Activated B cell treated with CpG ODN at 0.5 μM for 24 hours (primary cell): ENCODE measurements at regions not wholly inside any gene's neighbourhood (a gene's known extent, or its start where the extent isn't known, plus 50 kb on each side); places are given as distances from the start of the nearest gene placed in this dataset.

Source experiments
- ATAC-seq: fragments of 200-7000 bp; cut with Tn5 transposase; one replicate; pipeline ENCODE4 v1.10.0; 2021; ENCODE audit warnings: low read depth, mild to moderate bottlenecking, moderate library complexity
- CTCF ChIA-PET: fragments of 350-600 bp; sonication (Branson Sonifier 250); formaldehyde crosslinking; loops from one replicate; lab custom pipeline; 2021; ENCODE audit warnings: antibody characterized with exemption; lab: Charles Lee
- POLR2A ChIA-PET: fragments of 350-600 bp; sonication (Branson Sonifier 250); formaldehyde crosslinking; loops from one replicate; lab custom pipeline; 2021; ENCODE audit warnings: antibody characterized with exemption; lab: Charles Lee
- DNase-seq: peaks from one replicate; pipeline ENCODE4 v3.0.0; 2022
- H3K27ac Mint-ChIP-seq: one replicate; pipeline ENCODE4 v1.8.0; 2020; ENCODE audit warnings: mixed read lengths
- H3K27me3 Mint-ChIP-seq: one replicate; pipeline ENCODE4 v1.8.0; 2021; ENCODE audit warnings: mixed read lengths
- H3K36me3 Mint-ChIP-seq: one replicate; pipeline ENCODE4 v1.8.0; 2021; ENCODE audit warnings: low read depth, mixed read lengths
- H3K4me1 Mint-ChIP-seq: one replicate; pipeline ENCODE4 v1.8.0; 2021; ENCODE audit warnings: mixed read lengths
- H3K4me3 Mint-ChIP-seq: one replicate; pipeline ENCODE4 v1.8.0; 2020; ENCODE audit warnings: mild to moderate bottlenecking, mixed read lengths
- H3K9me3 Mint-ChIP-seq: one replicate; pipeline ENCODE4 v1.8.0; 2020; ENCODE audit warnings: mixed read lengths
- intact Hi-C: fragments of 100-400 bp; cut with micrococcal nuclease; formaldehyde crosslinking; loops from one replicate; pipeline ENCODE4 v1.15.1; 2024
- TF ChIP-seq, protein P1 (sequence below): fragments of 200-600 bp; IDR thresholded peaks from one replicate; pipeline ENCODE4 v1.8.0; 2022; ENCODE audit warnings: antibody characterized with exemption, mild to moderate bottlenecking

DNA sequence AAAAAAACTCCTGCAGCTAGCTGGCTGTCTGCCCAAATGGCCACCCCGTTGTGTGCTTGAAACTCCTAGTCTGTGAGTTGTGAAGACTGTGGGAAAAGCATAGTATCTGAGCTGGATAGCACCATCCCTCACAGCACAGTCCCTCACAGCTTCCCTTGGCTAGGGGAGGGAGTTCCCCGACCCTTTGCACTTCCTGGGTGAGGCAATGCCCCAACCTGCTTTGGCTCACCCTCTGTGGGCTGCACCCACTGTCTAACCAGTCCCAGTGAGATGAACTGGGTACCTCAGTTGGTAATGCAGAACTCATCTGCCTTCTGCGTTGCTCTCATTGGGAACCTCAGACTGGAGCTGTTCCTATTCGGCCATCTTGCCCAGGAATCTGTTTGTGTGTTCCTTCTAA lies 260.6 kb upstream of the STXBP5 start:
- TF ChIP-seq, protein P1, sequence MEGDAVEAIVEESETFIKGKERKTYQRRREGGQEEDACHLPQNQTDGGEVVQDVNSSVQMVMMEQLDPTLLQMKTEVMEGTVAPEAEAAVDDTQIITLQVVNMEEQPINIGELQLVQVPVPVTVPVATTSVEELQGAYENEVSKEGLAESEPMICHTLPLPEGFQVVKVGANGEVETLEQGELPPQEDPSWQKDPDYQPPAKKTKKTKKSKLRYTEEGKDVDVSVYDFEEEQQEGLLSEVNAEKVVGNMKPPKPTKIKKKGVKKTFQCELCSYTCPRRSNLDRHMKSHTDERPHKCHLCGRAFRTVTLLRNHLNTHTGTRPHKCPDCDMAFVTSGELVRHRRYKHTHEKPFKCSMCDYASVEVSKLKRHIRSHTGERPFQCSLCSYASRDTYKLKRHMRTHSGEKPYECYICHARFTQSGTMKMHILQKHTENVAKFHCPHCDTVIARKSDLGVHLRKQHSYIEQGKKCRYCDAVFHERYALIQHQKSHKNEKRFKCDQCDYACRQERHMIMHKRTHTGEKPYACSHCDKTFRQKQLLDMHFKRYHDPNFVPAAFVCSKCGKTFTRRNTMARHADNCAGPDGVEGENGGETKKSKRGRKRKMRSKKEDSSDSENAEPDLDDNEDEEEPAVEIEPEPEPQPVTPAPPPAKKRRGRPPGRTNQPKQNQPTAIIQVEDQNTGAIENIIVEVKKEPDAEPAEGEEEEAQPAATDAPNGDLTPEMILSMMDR, result no peak
- Mint-ChIP-seq H3K36me3 (no peaks in the 10 kb centered on the region), H3K4me1 (no peaks in the 10 kb centered on the region), H3K9me3 (peaks cover 5% of the 10 kb centered on the region), H3K4me3 (no peak overlapping the region), H3K27me3 (no peaks in the 10 kb centered on the region), H3K27ac (no peak overlapping the region)
- intact Hi-C loops, result no loop called here
- ATAC-seq, result no peak
- CTCF ChIA-PET, result no interaction called here
- POLR2A ChIA-PET, result no interaction called here
- DNase-seq, result no peak

DNA sequence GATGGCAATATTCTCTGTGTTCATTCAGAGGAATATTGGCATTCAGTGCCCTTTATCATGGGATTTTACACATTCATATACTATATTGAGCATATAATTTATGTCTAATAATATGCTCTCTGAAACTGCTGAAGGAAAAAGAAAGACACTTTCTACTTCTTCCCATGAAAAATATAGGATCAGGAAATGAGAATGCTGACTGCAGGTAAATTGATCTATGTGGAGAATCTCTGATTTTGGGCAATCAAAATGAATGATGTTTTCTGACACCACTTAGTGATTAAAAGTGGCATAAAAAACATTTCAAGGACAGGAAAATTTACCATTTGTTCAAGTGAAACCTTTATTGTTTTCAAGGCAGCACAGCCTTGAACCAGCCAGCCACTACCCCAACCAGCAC lies 260.1 kb upstream of the STXBP5 start:
- ChIA-PET POLR2A (no interaction called here), CTCF (no interaction called here)
- Mint-ChIP-seq H3K36me3 (no peaks in the 10 kb centered on the region), H3K27me3 (no peaks in the 10 kb centered on the region), H3K9me3 (peaks cover 5% of the 10 kb centered on the region), H3K4me3 (no peak overlapping the region), H3K4me1 (no peaks in the 10 kb centered on the region), H3K27ac (no peak overlapping the region)
- intact Hi-C loops, result no loop called here
- ATAC-seq, result no peak
- no peak for DNase-seq
- TF ChIP-seq, protein P1, result no peak

DNA sequence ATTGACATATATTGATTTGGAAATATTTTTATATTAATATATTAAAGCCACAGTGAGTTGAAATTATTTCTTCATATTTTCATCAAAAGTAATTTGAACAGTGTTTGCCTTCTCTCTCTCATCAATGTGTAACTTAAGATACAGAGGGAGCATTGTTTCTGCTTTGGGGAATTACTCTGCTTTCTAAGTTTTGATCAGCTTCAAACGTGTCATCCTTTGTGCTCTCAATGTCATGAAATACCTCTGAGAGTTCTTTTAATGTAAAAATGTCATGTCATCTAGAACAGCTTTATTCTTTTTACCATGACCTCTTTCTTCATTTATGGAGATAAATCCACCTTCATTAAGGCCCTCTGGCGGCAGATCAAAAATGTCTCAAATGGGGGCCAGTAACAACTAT lies 259.4 kb upstream of the STXBP5 start:
- DNase-seq (no peak), ATAC-seq (no peak)
- Mint-ChIP-seq H3K27me3 (no peaks in the 10 kb centered on the region), H3K36me3 (no peaks in the 10 kb centered on the region), H3K27ac (no peak overlapping the region), H3K4me1 (no peaks in the 10 kb centered on the region), H3K9me3 (peaks cover 5% of the 10 kb centered on the region), H3K4me3 (no peak overlapping the region)
- ChIA-PET POLR2A (no interaction called here), CTCF (no interaction called here)
- intact Hi-C loops, result no loop called here
- TF ChIP-seq, protein P1, result no peak

DNA sequence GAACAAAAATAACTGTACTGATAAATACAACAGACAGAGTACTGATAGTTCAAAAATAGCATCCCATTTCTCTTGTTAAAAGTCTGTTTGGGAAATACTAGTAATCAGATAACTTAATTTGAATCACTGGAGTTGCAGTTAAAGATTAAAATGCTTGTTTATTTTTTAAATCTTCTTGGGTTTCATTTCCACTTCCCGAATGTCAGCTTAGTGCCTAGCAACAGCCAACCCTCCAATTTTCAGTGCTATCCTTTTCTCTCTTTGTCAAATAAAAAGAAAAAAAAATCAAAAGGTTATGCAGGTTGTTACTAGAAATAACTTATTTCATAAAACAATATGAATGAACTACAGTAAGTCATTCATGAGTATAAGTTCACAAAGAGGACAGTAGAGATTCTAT lies 257.7 kb upstream of the STXBP5 start:
- ChIA-PET POLR2A (no interaction called here), CTCF (no interaction called here)
- ATAC-seq (no peak), DNase-seq (no peak)
- H3K9me3 Mint-ChIP-seq, result peaks cover 5% of the 10 kb centered on the region
- no peaks in the 10 kb centered on the region for H3K4me1 Mint-ChIP-seq
- intact Hi-C loops, result no loop called here
- TF ChIP-seq, protein P1, result no peak
- H3K27ac Mint-ChIP-seq, result no peak overlapping the region
- H3K4me3 Mint-ChIP-seq, result no peak overlapping the region
- peaks cover 2% of the 10 kb centered on the region for H3K27me3 Mint-ChIP-seq
- no peaks in the 10 kb centered on the region for H3K36me3 Mint-ChIP-seq

DNA sequence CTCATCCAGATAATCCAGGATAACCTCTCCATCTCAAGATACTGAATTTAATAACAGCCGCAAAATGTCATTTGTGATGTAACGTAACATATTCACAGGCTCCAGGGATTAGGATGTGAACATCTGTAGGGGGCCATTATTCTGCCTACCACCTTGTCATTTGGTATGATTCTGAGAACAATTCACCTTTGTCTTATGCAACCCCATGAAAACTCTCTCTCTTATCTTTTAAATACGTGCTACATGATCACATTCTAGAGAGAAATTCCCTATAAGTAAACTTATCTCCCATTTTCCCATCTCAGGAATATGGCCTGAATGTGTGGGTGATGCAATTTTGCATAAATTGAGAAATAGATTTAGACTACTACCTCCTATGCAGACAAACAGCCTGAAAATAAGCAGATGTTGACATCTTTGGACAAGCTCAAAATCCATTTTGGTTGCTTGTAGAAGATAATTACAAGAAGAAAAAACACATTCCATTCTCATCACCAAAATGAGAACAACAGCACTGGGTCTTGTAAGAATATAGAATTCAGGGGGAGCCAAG lies 255.4 kb upstream of the STXBP5 start:
- no peaks in the 10 kb centered on the region for H3K9me3 Mint-ChIP-seq
- no peaks in the 10 kb centered on the region for H3K4me1 Mint-ChIP-seq
- no peak for DNase-seq
- no peaks in the 10 kb centered on the region for H3K36me3 Mint-ChIP-seq
- ChIA-PET POLR2A (no interaction called here), CTCF (no interaction called here)
- TF ChIP-seq, protein P1, result no peak
- intact Hi-C loops, result no loop called here
- H3K27ac Mint-ChIP-seq, result no peak overlapping the region
- H3K27me3 Mint-ChIP-seq, result peaks cover 2% of the 10 kb centered on the region
- H3K4me3 Mint-ChIP-seq, result no peak overlapping the region
- no peak for ATAC-seq
